ENCODE measurements at regions not wholly inside any gene's neighbourhood (a gene's known extent, or its start where the extent isn't known, plus 50 kb on each side); places are given as distances from the start of the nearest gene placed in this dataset.
"Not testable (repeated sequence)": the region's sequence is repeated elsewhere in the genome, so short reads cannot be mapped to it uniquely, and the experiment has no call there.

DNA sequence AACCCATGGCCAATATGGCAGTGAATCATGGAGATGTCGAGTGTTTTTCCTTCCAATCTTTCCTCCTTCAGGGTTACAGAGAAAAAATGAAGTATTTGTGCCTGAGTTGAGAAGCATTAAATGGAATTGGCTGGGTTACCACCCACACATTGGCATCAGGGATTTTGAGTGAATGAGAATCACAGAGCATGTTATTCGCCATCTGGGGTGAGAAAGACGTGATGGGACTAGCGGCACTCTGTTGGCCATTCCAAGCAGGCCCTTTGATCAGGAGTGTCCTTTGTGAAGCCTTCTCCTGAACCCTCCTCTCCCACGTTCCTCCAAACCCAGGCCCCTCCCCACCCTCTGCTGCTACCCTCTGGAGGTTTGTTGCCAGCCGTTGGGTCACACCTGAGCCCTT, 84.2 kb upstream of the PCDH8 start:
- no peak for DNase-seq (ENCODE audit: low spot score)
- in situ Hi-C loops (cut with HindIII; ENCODE audit: low sequenced_read_pairs): no loop called here

DNA sequence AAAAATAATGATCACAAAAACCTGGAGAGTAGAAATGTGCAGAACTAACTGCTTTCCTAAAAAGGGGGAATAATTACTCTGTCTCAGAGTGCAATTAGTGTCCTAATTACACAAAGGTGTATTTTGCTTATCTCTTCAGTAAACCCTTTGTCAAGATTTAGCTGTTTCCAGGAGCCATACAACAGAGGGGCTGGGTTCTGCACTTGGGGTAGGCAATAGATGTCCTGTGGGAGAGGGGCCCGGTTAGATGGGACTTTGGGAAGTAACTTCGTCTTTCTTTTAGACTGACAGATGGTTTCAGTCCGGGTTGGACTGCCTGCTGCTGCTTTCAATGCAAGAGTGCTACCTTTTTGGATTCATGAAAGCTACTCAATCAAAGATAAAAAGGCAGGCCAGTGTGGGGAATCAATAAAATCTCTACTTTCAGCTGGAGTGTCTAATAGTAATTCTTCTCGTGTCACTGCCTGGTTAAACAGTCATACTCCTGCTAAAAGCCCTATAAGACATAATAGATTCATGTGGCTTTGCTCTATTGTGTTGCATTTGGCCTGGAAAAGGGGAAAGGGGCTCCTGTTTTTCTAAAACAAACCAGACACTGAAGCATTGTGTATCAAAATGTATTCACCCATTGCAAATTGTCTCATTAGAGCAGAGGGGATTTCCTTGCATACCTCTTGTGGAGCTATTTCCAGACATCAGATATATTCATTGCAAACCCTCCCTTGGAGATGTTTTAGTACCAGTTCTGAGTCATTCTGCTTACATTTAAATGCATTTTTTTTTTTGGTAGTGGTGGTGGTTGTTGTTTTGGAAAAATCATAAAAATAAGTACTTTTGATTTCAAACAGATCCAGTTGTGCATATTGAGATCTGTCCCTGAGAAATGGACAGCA, 83.3 kb upstream of the PCDH8 start:
- in situ Hi-C loops (cut with HindIII; ENCODE audit: low sequenced_read_pairs): no loop called here
- DNase-seq (ENCODE audit: low spot score): no peak

DNA sequence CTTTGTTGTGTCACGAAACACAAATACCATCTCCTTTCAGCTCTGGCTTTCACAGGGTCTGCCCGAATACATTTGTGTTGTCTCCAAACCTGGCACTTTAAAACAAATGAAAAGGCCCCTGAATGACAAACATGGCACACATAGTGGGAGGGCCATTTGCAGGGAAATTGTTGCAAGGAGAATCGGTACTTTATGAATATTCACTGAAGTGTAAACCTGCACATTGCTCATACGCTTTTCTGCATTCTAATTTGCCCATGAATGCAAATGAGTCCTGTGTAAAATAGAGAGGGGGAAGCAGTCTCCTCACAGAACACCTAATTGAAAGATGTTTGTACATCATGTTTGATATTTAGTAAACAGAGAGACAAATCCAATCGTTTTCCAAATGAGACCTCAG, 82.7 kb upstream of the PCDH8 start:
- in situ Hi-C loops (cut with HindIII; ENCODE audit: low sequenced_read_pairs): no loop called here
- DNase-seq (ENCODE audit: low spot score): no peak

DNA sequence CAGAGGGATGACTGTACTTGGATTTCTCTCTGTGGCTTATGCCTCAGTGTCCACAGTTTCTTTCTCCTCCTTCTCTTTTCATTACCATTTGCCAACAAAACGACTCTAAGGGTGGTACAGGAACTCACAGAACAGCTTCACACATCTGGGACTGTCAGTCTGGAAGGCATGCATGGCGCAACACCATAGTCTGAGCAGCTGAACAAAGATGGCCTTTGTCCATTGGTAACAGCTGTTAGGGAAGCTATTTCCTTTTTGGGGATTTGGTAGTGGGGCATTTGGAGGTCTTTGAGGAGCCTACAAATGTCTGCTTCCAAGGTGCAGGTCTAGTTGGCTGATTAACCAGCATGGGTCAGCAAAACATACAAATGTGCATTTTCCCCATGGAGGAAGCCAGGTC, 81.4 kb upstream of the PCDH8 start:
- in situ Hi-C loops (cut with HindIII; ENCODE audit: low sequenced_read_pairs): no loop called here
- no peak for DNase-seq (ENCODE audit: low spot score)

DNA sequence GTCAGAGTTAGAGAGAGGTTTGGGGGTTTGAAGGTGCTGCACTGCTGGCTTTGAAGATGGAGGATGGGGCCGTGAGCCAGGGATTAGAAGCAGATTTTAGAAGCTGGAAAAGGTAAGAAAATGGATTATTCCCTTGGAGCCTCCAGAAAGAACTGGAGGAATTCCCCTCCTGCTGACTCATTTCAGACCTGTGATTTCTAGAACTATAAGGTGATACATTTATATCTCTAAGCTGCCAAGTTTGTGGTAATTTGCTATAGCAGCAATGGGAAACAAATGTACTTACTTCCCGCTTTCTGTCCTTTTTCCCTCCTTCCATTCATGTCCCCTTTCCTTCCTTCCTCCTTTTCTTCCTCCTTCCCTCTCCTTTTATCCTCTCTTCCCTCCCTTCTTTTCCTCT, 78.5 kb upstream of the PCDH8 start:
- no peak for DNase-seq (ENCODE audit: low spot score)
- in situ Hi-C loops (cut with HindIII; ENCODE audit: low sequenced_read_pairs): no loop called here

DNA sequence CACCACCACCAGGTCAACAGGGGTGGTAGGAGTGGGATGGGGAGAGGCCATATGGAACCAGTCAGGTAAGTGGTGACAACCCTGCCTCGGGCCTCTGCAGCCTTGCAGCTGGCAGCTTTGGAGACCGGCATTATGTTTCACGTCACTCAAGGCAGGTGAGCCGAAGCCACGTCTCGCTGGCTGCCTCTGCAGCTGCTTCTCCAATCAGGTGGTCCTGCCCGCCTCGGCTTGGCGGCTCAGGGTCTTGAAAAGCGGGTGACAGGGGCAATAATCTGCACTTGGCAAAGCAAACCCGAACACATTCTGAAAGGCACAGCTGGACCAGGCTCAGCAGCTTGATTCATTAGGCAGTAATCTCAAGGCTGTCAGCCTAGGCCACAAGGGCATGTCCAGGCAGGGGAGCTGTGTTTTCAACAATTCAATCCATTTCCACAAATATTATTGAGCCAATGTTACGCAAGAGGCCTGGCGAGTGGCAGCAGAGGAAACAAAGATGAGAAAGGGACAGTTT, 77.4 kb upstream of the PCDH8 start:
- in situ Hi-C loops (cut with HindIII; ENCODE audit: low sequenced_read_pairs): no loop called here
- no peak for DNase-seq (ENCODE audit: low spot score)

DNA sequence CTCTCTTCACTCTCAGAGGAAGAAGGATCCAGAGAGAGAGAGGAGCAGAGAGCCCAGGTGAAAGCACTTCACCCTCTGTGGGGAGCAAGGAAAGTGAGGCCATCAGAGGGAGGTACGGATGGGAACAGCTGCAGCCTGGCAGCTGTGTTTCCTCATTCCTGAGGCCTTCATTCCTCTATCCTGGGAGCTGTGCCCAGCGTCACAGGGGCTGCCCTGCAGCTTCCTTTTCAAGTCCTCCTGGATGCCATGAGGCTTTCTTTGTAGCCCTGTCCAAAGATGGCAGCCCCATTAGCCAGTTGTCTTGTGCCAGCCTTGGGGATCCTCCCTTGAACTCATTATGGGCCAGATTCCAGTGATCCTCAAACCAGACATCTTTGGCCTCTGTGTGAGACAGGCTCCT, 76.8 kb upstream of the PCDH8 start:
- in situ Hi-C loops (cut with HindIII; ENCODE audit: low sequenced_read_pairs): no loop called here
- no peak for DNase-seq (ENCODE audit: low spot score)

DNA sequence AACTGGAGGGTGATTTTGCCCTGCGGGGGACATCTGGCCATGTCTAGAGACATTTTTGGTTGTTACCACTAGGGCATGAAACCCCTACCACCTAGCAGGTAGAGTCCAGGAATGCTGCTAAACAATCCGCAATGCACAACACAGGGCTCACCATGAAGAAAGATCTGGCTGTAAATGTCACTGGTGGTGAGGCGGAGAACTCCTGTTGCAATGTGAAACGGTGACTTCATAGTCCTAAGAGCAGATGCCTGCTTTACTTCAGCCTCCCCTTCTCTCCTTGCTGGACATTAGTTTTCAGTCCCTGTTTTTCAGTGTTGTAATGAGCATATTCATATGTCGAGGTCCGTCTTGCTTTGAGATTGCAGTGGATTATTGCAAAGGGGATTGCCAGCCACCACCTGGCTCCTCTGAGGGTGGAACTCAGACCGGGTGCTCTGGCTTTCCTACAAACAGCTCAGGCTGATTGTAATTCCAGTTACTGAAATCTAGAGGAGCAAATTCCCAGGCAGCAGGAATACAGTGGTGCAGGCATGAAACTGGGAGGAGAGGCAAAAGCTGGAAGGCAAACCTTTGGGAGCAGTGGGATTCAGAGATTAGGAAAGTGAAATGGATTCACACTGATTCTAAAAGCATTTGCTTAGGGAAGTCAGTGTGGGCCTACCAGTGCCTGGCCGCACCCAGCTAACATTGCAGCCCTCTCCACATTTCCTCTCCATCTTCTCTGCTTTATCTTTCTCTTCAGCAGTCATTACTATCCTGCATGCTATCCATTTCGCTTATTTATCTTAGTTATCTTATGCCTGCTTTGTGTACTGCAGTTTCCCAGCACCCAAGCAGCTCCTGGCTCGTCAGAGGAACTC, 76.1 kb upstream of the PCDH8 start:
- no peak for DNase-seq (ENCODE audit: low spot score)
- in situ Hi-C loops (cut with HindIII; ENCODE audit: low sequenced_read_pairs): no loop called here

DNA sequence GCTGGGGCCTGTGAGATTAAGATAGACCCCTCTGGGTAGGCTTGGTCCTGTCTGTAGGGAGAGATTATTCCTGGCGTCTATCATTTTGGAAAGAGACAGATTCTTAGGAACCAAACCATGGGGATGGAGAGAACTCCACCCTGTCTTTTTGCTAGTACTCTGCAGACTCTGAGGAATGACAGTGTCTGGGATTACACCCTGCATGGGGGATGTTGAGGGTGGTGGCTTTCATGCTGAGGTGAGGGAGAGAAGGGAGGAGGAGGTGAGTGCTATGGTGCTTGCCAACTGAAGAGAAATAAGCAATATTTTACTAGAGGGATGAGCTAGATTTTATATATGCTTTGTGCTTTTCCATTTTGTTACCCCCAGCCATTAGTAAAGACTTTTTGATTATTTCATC, 74.5 kb upstream of the PCDH8 start:
- DNase-seq (ENCODE audit: low spot score): no peak
- in situ Hi-C loops (cut with HindIII; ENCODE audit: low sequenced_read_pairs): no loop called here

DNA sequence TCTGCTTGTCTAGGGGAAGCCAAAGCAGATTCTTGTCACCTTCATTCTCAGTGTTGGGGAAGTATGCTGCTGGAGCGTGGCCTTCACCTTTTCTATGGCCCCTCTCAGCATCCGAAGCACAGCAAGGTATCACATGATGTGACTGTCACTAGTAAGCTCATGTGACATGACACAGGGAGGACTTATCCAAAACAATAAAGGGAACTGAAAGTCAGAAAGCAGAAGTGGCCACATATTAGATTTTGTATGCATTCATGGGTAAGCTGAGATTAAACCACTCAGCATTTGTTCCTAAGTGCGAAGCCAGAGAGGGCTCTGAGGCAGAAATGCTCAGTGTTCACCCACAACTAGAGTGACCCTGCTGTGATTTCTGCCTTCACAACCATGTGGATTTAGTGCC, 72.8 kb upstream of the PCDH8 start:
- in situ Hi-C loops (cut with HindIII; ENCODE audit: low sequenced_read_pairs): no loop called here
- no peak for DNase-seq (ENCODE audit: low spot score)

DNA sequence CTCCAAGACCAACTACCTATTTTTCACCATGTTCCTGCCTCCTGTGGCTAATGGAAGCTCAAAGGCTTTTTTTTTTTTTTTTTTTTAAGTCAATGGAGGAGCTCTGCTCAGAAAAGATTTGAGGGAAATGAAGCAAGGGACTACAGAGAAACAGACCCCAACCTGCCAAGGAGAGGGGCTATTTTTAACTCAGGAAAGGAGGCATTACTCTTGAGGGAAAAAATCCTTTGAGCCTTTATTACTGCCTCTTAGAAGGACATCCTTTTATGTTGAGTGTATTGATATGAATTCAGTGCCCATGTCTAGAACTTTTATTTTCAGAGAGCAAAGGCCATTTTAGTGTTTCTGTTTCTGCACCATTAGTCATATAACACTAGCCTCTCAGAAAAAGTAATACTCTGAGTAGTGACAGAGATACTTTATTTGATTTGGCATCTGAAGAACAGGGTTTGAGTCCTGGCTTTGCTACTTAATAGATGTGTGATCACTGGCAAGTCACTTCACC, 68.1 kb upstream of the PCDH8 start:
- in situ Hi-C loops (cut with HindIII; ENCODE audit: low sequenced_read_pairs): no loop called here
- no peak for DNase-seq (ENCODE audit: low spot score)

DNA sequence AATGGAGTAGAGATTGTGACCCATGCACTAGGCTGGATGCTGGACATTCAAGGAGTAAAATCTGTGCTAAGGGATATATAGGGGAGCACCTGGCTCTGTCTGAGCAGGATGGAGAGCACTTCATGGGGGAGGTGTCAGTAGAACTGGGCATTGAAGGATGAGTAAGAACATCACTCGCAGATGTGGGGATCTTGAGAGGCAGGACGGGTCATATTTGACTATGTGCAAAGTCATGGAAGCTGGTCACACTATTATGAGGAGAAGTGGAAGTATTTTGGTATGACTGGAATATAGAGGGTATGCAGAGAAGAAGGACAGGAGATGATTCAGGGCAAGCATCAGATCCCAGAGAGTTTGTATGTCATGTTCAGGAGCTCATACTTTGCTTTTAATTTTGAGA, 62.9 kb upstream of the PCDH8 start:
- DNase-seq (ENCODE audit: low spot score): no peak
- in situ Hi-C loops (cut with HindIII; ENCODE audit: low sequenced_read_pairs): no loop called here

DNA sequence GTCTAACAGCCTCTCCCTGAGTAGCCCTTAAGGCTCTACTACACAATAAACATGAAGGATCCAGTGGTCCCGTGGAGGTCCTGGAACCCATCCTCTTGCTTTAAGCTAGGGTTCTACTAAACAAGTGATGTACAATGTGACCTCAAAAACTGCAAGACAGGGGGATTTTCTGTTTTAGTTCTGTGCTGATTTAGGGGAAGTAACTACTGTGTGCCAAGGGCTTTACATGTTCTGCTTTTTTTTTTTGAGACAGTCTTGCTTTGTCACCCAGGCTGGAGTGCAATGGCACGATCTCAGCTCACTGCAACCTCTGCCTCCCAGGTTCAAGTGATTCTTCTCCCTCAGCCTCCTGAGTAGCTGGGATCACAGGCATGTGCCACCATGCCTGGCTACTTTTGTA, 61.9 kb upstream of the PCDH8 start:
- in situ Hi-C loops (cut with HindIII; ENCODE audit: low sequenced_read_pairs); DNase-seq (ENCODE audit: low spot score): not testable (repeated sequence)

DNA sequence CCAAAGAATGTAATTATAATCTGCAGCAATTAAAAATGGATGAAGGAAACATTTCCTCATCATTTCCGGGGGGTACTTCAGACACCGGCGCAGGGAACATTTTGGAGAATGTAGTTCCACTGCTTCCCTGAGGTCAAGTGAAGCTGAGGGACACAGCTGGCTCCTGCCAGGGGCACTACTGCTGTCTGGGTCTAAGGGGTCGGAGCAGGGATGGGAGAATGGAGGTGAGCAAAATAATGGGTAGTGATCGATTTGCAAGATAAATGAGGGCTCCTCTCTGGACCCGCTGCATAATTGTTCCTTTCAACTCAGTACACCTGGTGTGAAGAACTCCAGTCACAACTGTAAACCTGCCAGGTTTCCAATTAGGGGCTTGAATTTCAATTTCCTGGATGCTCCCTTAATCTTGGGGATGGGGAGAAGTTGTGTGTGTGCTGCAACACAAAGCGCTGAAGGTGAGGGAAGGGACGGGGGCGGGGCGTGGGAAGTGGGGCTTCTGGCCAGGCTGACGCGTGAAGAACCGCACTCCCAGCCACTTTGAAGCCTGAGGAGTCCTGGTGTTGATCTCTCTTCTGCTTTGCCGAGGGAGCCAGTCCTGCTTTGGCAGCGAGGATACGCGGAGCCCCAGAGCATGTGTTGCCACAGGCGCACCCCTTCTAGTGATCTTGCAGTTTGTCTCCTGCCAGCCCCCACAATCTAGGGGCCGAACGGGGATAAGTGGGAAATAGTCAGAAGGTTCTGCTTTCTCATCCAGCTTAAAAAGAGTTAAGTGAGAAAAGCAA, 57.9 kb upstream of the PCDH8 start:
- DNase-seq (ENCODE audit: low spot score): no peak
- in situ Hi-C loops (cut with HindIII; ENCODE audit: low sequenced_read_pairs): no loop called here

DNA sequence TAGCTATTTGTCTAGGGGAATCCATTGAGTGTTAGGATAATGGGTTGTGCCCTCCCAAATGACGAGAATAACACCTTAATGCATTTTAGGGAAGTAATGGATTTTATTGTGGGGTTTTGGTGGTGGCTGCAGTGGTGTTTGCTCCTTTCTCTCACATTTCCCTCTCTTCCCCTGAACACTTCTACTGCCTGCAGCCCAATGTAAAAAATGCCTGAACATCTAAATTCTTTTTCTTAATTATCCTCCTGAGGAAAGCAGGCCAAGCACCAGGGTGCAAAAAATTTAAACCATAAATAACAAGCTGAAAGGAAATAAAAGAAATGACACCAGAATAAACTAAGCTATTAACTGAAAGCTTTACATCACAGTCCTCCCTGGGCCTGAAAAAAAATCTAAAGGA, 57.3 kb upstream of the PCDH8 start:
- no peak for DNase-seq (ENCODE audit: low spot score)
- in situ Hi-C loops (cut with HindIII; ENCODE audit: low sequenced_read_pairs): no loop called here

DNA sequence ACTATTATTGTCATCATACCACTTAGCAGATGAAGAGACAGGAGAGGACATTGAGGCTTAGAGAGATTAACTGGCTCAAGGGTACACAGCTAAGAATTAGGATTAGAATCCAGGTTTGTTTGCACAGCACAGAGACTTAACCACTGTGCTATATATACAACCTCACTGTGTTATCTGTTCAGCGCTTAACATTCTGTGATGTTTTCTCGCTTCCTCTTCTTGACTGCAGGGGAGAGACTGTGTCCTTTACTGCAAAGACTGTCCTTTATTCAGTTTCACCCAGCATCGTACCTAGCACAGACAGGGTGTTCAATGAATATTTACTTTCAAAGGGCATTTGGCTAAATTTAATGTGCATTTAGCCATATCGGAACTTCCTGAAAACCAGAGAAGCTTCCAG, 54.9 kb upstream of the PCDH8 start:
- in situ Hi-C loops (cut with HindIII; ENCODE audit: low sequenced_read_pairs): no loop called here
- DNase-seq (ENCODE audit: low spot score): no peak

DNA sequence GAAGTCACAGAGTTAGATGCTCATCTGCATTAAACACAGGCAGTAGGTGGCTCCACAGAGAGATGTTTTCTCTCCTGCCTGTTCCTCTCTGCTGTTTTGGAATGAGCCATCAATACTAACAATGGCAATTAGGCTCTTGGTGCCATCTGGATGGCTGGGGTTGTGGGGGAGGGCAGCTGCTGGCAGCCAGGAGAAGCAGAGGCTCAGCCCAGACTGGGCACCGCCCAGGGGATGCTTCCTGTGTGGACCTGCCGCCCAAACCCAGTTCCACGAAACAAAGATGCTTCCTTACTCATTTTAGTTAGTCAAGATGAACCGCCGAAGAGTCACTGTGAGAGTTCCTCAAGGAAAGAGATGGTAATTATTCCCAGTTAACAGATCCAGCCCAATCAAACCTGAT, 50.8 kb upstream of the PCDH8 start:
- in situ Hi-C loops (cut with HindIII; ENCODE audit: low sequenced_read_pairs): no loop called here
- no peak for DNase-seq (ENCODE audit: low spot score)

Data from G401 (cell line).